HEK293T (cell line): ENCODE measurements at regions not wholly inside any gene's neighbourhood (a gene's known extent, or its start where the extent isn't known, plus 50 kb on each side); places are given as distances from the start of the nearest gene placed in this dataset.
"Not testable (repeated sequence)": the region's sequence is repeated elsewhere in the genome, so short reads cannot be mapped to it uniquely, and the experiment has no call there.

Source experiments
- CTCF ChIA-PET: fragments of 350-600 bp; formaldehyde crosslinking; extraction: SDS; loops from one replicate; lab custom pipeline; 2021; ENCODE audit warnings: antibody characterized with exemption, inconsistent platforms; lab: Yijun Ruan, JAX
- POLR2A ChIA-PET: fragments of 350-600 bp; formaldehyde crosslinking; extraction: SDS; loops from one replicate; lab custom pipeline; 2020; ENCODE audit warnings: antibody characterized with exemption, inconsistent platforms; lab: Yijun Ruan, JAX
- DNase-seq: peaks from one replicate; pipeline ENCODE4 v3.0.0; 2012; ENCODE audit warnings: mixed read lengths; ENCODE audit errors: extremely low spot score
- ARNT ChIP-seq: fragments of 450-650 bp; IDR thresholded peaks from 2 replicates; pipeline ENCODE4 v1.6.1; 2017; ENCODE audit warnings: mild to moderate bottlenecking
- BHLHE40 ChIP-seq: fragments of 450-650 bp; IDR thresholded peaks from 2 replicates; pipeline ENCODE4 v1.6.1; 2016; ENCODE audit warnings: mild to moderate bottlenecking, moderate library complexity, borderline replicate concordance
- CTBP1 ChIP-seq: fragments of 450-650 bp; IDR thresholded peaks from 2 replicates; pipeline ENCODE4 v1.6.1; 2016; ENCODE audit warnings: borderline replicate concordance
- ELF4 ChIP-seq: fragments of 450-650 bp; IDR thresholded peaks from 2 replicates; pipeline ENCODE4 v1.6.1; 2017; ENCODE audit warnings: antibody characterized with exemption
- FOXA1 ChIP-seq: fragments of 450-650 bp; IDR thresholded peaks from 2 replicates; pipeline ENCODE4 v1.6.1; 2016; ENCODE audit warnings: mild to moderate bottlenecking
- FOXK2 ChIP-seq: fragments of 450-650 bp; IDR thresholded peaks from 2 replicates; pipeline ENCODE4 v1.6.1; 2016; ENCODE audit warnings: mild to moderate bottlenecking
- FOXM1 ChIP-seq: fragments of 450-650 bp; IDR thresholded peaks from 2 replicates; pipeline ENCODE4 v1.6.1; 2017; ENCODE audit warnings: mild to moderate bottlenecking, borderline replicate concordance
- HDGF ChIP-seq: fragments of 450-650 bp; IDR thresholded peaks from 2 replicates; pipeline ENCODE4 v1.6.1; 2017; ENCODE audit warnings: antibody characterized with exemption, borderline replicate concordance
- L3MBTL2 ChIP-seq: fragments of 450-650 bp; conservative IDR thresholded peaks from 2 replicates; pipeline ENCODE4 v1.6.1; 2016; ENCODE audit warnings: mild to moderate bottlenecking
- LEF1 ChIP-seq: fragments of 450-650 bp; IDR thresholded peaks from 2 replicates; pipeline ENCODE4 v1.6.1; 2017; ENCODE audit warnings: mild to moderate bottlenecking, borderline replicate concordance
- NFRKB ChIP-seq: fragments of 450-650 bp; IDR thresholded peaks from 2 replicates; pipeline ENCODE4 v1.6.1; 2016; ENCODE audit warnings: mild to moderate bottlenecking, moderate library complexity
- SP1 ChIP-seq: fragments of 450-650 bp; IDR thresholded peaks from 2 replicates; pipeline ENCODE4 v1.6.1; 2017
- SUZ12 ChIP-seq: fragments of 450-650 bp; IDR thresholded peaks from 2 replicates; pipeline ENCODE4 v1.6.1; 2016; ENCODE audit warnings: mild to moderate bottlenecking
- TARDBP ChIP-seq: fragments of 450-650 bp; IDR thresholded peaks from 2 replicates; pipeline ENCODE4 v1.6.1; 2016
- ZNF384 ChIP-seq: fragments of 450-650 bp; IDR thresholded peaks from 2 replicates; pipeline ENCODE4 v1.6.1; 2016
- TF ChIP-seq, protein P1 (sequence below): fragments of 450-650 bp; IDR thresholded peaks from 2 replicates; pipeline ENCODE4 v1.6.1; 2016

DNA sequence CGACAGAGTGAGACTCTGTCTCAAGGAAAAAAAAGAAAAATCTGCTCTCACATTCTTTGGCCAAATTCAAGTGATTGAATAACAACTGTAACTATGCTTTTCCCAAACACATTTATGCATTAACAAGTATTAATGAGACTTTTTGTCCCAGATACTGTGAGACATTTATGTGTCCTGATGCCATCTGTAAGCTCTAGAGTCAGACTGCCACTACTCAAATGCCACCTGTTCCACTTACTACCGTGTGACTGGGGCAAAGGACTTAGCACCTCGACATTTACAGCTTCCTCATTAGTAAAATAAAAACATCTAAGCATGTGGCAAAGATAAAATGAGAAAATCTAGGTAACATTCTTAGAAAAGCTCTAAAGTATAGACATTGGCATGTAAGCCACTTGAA is 178.1 kb upstream of the MARCKS start:
- no peak for DNase-seq
- POLR2A ChIA-PET = no interaction called here
- CTCF ChIA-PET = no interaction called here
- TF ChIP-seq SP1 (no peak), FOXA1 (no peak), SUZ12 (no peak), ARNT (no peak), L3MBTL2 (no peak), CTBP1 (no peak), HDGF (no peak), FOXM1 (no peak), BHLHE40 (no peak), FOXK2 (no peak), NFRKB (no peak), TARDBP (no peak), ZNF384 (no peak), LEF1 (no peak), ELF4 (no peak)
- TF ChIP-seq, protein P1, sequence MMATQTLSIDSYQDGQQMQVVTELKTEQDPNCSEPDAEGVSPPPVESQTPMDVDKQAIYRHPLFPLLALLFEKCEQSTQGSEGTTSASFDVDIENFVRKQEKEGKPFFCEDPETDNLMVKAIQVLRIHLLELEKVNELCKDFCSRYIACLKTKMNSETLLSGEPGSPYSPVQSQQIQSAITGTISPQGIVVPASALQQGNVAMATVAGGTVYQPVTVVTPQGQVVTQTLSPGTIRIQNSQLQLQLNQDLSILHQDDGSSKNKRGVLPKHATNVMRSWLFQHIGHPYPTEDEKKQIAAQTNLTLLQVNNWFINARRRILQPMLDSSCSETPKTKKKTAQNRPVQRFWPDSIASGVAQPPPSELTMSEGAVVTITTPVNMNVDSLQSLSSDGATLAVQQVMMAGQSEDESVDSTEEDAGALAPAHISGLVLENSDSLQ = no peak

DNA sequence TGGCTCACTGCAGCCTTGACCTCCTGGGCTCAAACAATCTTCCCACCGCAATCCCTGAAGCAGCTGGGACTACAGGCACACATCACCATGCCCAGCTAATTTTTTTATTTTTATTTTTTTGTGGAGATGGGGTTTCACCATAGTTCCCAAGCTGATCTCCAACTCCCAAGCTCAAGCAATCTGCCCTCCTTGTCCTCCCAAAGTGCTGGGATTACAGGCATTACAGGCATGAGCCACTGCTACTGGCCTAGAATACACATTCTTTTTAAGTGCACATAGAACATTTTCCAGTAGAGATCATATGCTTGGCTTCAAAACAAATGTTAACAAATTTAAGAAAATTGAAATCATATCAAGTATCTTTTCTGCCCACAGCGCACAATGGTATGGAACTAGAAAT is 176.8 kb upstream of the MARCKS start:
- TF ChIP-seq ZNF384 (no peak), SUZ12 (no peak), HDGF (no peak), ELF4 (no peak), SP1 (no peak), FOXK2 (no peak), LEF1 (no peak), CTBP1 (no peak), FOXM1 (no peak), FOXA1 (no peak), ARNT (no peak), L3MBTL2 (no peak), BHLHE40 (no peak), TARDBP (no peak), NFRKB (no peak)
- TF ChIP-seq, protein P1 = no peak
- ChIA-PET CTCF (no interaction called here), POLR2A (no interaction called here)
- no peak for DNase-seq

DNA sequence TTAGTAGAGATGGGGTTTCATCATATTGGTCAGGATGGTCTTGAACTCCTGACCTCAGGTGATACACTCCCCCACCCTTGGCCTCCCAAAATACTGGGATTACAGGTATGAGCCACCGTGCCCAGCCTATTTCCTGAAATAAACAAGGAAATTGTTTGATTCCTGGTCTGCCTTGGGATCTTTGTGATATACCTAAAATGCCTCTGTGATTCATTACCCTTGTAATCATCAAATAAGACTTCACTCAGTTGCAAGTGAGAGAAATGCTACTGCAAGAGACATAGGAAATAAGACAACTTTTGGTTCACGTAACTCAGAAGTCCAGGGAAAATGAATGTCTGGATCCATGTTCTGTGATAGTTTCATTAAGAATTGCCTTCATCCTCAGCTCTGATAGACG is 173.2 kb upstream of the MARCKS start:
- no peak for TF ChIP-seq LEF1
- no peak for TF ChIP-seq FOXM1
- TF ChIP-seq, protein P1 = no peak
- no peak for TF ChIP-seq HDGF
- no peak for TF ChIP-seq SUZ12
- TF ChIP-seq FOXK2 = no peak
- no peak for TF ChIP-seq ELF4
- no peak for DNase-seq
- ChIA-PET CTCF (no interaction called here), POLR2A (no interaction called here)

DNA sequence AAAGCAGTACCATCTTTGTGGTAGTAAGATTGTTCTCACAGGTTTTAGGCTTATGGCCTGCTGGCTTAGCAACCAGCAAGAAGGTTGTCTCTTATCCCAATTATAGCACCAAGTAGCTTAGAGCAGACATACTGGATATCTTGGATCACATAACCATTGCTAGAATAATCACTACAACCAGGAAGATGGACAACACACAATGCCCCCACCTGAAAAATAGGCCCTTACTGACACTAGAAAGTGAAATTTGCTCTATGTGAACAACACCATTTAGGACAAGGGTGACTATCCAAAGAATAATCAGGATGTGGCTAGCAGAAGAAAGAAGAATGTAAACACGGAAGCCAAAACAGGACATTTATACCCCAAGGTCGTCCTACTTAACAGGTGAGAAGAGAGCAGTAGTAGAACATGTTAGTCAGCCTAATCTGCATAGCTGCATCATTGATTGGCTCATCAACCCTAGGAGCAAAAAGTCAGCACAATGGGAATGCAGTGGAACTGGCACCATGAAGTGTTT is 172.7 kb upstream of the MARCKS start:
- TF ChIP-seq LEF1 (no peak), FOXK2 (no peak), NFRKB (no peak), L3MBTL2 (no peak), ARNT (no peak)
- CTCF ChIA-PET = no interaction called here
- POLR2A ChIA-PET = no interaction called here
- no peak for DNase-seq

DNA sequence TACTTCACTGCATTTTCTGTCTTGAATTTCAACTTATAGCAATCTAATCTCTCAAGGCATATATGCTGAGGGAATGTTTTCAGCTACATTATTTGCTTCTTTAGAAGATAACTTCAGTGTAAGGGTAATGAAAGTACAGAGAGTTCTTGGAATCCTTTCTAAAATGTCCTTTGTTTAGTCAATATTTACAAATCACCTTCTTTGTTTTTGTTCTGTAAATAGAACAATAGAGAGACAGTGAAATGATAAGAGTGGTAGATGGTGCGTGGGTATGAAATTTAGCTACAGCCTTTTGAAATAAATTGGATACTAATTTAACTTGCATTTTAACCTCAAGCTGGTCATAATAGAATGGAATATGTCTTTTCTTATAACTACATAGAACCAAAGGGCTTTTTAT is 171.1 kb upstream of the MARCKS start:
- TF ChIP-seq ELF4 (no peak), L3MBTL2 (no peak), FOXM1 (no peak), FOXK2 (no peak)
- no peak for DNase-seq
- CTCF ChIA-PET = no interaction called here
- POLR2A ChIA-PET = no interaction called here

DNA sequence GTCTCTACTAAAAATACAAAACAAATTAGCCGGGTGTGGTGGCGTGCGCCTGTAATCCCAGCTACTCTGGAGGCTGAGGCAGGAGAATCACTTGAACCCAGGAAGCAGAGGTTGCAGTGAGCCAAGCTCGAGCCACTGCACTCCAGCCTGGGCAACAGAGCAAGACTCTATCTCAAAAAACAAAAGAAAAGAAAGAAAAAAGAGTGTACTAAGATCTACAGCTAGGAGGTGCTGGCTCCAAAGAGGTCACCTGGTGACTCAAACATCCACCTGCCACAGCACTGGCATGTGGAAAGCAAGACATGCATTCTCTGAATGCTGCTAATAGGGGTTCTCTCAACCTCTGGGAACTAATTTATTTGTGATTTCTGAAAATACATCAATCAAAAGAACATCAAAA is 167.5 kb upstream of the MARCKS start:
- DNase-seq, POLR2A ChIA-PET: not testable (repeated sequence)
- CTCF ChIA-PET = interaction anchor here (0.6 to 0.7 kb wide), 2 partner anchors 82 to 1270 kb away, joined by 3 read pairs; no protein-coding TSS in a partner anchor
